Brain microvascular endothelial cell (primary cell): ENCODE measurements at regions not wholly inside any gene's neighbourhood (a gene's known extent, or its start where the extent isn't known, plus 50 kb on each side); places are given as distances from the start of the nearest gene placed in this dataset.
A peak's percentile ranks its signal among the peaks of the same experiment; 100 is the strongest.

Experiments used
- DNase-seq: peaks from one replicate; pipeline ENCODE4 v3.0.0-alpha.2; 2020
- H3K27ac ChIP-seq: fragments of 250-450 bp; sonication (Bioruptor Pico); 2 replicates; pipeline ENCODE4 v1.5.1; 2020; ENCODE audit warnings: mild to moderate bottlenecking, moderate library complexity
- H3K27me3 ChIP-seq: fragments of 250-450 bp; sonication (Bioruptor Pico); replicated peaks from 2 replicates; pipeline ENCODE4 v1.5.1; 2020; ENCODE audit warnings: mild to moderate bottlenecking
- H3K36me3 ChIP-seq: fragments of 250-450 bp; sonication (Bioruptor Pico); replicated peaks from 2 replicates; pipeline ENCODE4 v1.5.1; 2020; ENCODE audit warnings: mild to moderate bottlenecking
- H3K4me3 ChIP-seq: 2 replicates; pipeline ENCODE4 v1.5.1; 2011; ENCODE audit warnings: low read depth, mild to moderate bottlenecking, control low read depth, low read length, moderate library complexity
- in situ Hi-C: cut with HindIII; loops from 2 replicates; pipeline ENCODE4 v1.10.0; 2017; ENCODE audit warnings: low sequenced_read_pairs, low pct_ligation_motif_present
- TF ChIP-seq, protein P1 (sequence below): IDR thresholded peaks from 2 replicates; pipeline ENCODE4 v1.5.1; 2011; ENCODE audit warnings: low read depth, mild to moderate bottlenecking, moderate library complexity, low read length, control low read depth, inconsistent platforms; ENCODE audit errors: missing control alignments

DNA sequence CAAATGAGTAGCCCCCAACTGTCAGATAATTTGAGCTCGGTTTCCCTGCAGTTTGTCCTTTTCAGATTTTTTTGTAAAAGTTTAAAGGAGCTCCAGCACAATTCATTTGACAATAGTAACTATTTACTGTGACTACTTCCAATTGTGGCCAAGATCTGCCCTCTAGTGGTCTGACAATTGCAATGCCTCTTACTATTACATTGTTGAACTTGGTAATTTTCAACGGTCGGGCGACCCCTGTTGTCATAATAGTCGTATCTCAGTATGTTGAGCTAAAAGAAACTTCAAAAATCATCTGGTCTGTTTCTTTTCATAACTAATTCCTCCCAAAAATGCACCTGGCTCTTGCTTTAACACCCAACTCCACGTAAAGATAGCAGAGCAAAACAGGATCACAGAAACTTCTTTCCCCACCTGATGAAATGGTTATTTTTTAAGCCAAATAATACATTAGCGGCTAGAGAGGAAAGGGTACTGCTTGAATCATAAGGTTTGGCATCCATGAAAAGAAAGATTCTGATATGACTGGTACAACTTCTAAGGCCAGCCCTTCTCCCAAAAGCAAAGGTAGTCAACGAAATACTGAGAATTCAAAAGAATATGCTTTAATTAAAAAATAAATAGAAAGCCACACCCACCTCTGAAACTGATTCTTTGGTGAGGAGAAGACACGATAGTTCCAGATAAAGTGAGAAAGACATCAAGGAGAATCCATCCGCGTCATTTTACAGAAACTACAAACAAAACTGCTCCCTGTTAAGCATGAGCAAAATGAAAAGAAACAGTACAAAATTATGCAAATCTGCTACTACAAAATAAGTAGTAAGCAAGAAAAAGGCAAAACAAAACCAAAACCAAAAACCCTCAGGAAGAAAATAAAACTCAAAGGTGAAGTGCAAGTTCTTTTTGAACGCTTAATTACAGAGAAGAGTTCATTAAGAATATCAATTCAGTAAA lies 76.9 kb upstream of the HTR4 start:
- H3K27ac ChIP-seq: no peak overlapping the region
- TF ChIP-seq, protein P1, sequence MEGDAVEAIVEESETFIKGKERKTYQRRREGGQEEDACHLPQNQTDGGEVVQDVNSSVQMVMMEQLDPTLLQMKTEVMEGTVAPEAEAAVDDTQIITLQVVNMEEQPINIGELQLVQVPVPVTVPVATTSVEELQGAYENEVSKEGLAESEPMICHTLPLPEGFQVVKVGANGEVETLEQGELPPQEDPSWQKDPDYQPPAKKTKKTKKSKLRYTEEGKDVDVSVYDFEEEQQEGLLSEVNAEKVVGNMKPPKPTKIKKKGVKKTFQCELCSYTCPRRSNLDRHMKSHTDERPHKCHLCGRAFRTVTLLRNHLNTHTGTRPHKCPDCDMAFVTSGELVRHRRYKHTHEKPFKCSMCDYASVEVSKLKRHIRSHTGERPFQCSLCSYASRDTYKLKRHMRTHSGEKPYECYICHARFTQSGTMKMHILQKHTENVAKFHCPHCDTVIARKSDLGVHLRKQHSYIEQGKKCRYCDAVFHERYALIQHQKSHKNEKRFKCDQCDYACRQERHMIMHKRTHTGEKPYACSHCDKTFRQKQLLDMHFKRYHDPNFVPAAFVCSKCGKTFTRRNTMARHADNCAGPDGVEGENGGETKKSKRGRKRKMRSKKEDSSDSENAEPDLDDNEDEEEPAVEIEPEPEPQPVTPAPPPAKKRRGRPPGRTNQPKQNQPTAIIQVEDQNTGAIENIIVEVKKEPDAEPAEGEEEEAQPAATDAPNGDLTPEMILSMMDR: peak; percentile 88
- no peaks in the 10 kb centered on the region for H3K27me3 ChIP-seq
- peak; percentile 88 for DNase-seq
- H3K4me3 ChIP-seq: no peak overlapping the region
- H3K36me3 ChIP-seq: no peaks in the 10 kb centered on the region
- in situ Hi-C loops: loop anchor here (25.0 kb wide), 2 partner anchors 294 to 381 kb away; no protein-coding TSS in a partner anchor

DNA sequence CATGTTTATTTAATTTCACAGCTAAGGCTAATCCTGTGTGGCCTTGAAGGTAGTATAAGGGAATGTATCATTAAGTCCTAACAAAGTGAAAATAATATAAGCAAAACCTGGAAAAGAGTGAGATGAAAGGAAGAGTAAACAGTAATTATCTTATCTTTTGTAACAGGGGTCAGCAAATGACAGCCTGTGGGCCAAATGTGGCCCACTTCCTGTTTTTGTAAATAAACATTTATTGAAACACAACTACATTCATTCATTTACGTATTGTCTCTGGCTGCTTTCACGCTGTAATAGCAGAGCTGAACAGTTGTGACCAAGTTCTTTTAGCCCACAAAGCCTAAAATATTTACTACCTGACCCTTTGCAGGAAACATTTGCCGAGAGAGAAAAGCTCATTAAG lies 78.4 kb upstream of the HTR4 start:
- H3K4me3 ChIP-seq: no peak overlapping the region
- no peak overlapping the region for H3K27ac ChIP-seq
- in situ Hi-C loops: loop anchor here (25.0 kb wide), 2 partner anchors 295 to 380 kb away; no protein-coding TSS in a partner anchor
- H3K27me3 ChIP-seq: no peaks in the 10 kb centered on the region
- TF ChIP-seq, protein P1: no peak
- DNase-seq: no peak
- H3K36me3 ChIP-seq: no peaks in the 10 kb centered on the region

DNA sequence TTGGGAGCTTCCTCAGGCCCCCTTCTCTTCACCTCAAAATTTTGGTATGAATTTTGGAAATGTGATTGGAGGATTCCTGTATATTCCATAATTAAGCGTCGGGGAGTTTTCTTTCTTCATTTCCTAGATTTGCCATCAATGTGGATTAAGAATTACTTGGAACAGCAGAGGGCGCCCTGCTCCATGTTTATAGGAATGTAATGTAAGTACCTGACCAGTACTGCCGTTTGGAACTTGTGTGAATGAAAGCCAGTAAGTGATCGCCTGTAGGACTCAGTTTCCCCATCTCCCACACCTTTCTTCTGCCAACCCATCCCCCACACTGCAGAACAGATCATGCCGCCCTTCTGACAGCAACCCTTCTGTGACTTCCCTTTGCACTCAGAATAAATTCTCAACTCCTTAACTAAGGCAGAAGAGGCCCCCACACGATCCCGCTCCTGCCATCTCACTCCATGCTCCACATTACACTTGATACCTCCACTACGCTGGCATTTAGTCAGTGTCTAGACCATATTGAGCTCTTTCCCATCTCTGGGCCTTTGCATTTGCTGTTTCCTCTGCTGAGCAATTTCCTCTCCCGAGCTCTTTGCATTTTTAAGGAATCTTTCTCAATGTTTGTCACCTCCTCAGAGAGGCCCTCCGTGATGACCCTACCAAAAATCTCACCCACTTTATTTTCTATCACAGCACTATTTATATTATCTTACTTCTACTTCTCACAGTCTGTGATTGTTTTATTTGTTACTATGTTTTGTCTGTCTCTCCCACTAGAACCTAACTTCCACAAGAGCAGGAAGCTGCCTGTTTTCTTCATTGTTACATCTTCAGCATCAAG lies 79.5 kb upstream of the HTR4 start:
- Histone ChIP-seq H3K27ac (no peak overlapping the region), H3K36me3 (no peaks in the 10 kb centered on the region), H3K27me3 (no peaks in the 10 kb centered on the region), H3K4me3 (no peak overlapping the region)
- DNase-seq: peak; percentile 87
- TF ChIP-seq, protein P1: peak; percentile 68
- in situ Hi-C loops: loop anchor here (25.0 kb wide), 2 partner anchors 297 to 378 kb away; no protein-coding TSS in a partner anchor

DNA sequence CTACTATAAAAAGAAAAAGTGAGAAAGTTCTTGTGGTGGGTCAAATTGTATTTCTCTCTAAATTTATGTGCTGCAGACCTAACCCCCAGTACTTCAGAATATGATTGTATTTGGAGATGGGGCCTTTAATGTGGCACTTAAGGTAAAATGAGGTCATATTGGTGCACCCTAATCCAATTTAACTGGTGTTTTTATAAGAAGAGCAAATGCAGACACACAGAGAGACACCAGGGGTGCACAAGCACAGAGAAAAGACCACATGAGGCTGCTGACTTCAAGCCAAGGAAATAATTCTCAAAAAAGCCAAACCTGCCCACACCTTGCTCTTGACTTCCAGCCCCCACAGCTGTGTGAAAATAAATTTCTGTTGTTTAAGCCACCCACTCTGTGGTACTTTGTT lies 80.2 kb upstream of the HTR4 start:
- no peak for DNase-seq
- no peak overlapping the region for H3K4me3 ChIP-seq
- in situ Hi-C loops: loop anchor here (25.0 kb wide), 2 partner anchors 297 to 378 kb away; no protein-coding TSS in a partner anchor
- H3K36me3 ChIP-seq: no peaks in the 10 kb centered on the region
- TF ChIP-seq, protein P1: peak; percentile 25
- H3K27me3 ChIP-seq: no peaks in the 10 kb centered on the region
- no peak overlapping the region for H3K27ac ChIP-seq

DNA sequence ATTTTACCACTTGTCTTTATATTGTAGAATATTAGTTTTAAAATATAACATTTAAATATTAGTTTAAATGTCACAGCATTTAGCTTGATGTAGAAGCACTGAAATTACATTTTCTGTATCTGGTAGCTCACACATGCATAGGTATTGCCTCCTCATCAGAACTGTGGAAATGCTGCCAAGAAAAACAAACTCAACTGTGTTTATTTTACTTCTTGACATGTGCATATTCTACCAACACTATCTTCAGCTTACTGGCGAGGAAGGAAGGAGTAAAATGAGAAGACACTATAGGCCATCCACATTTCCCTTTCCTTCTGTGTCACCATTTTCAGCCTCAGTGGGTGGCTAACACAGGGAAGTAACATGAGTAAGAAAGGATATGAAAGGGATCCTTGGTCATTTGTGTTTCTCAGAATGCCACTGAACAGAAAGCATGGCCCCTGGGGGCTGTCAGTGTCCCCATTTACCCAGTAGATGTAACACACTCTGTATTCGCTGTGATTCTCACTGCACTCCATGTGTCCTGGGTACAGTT lies 81.0 kb upstream of the HTR4 start:
- TF ChIP-seq, protein P1: no peak
- no peaks in the 10 kb centered on the region for H3K27me3 ChIP-seq
- in situ Hi-C loops: loop anchor here (25.0 kb wide), 2 partner anchors 298 to 377 kb away; no protein-coding TSS in a partner anchor

More for the DNA sequence above, 81.0 kb upstream of the HTR4 start:
- DNase-seq: no peak
- no peaks in the 10 kb centered on the region for H3K36me3 ChIP-seq
- no peak overlapping the region for H3K27ac ChIP-seq
- H3K4me3 ChIP-seq: no peak overlapping the region
